ENCODE measurements at regions not wholly inside any gene's neighbourhood (a gene's known extent, or its start where the extent isn't known, plus 50 kb on each side); places are given as distances from the start of the nearest gene placed in this dataset.

DNA sequence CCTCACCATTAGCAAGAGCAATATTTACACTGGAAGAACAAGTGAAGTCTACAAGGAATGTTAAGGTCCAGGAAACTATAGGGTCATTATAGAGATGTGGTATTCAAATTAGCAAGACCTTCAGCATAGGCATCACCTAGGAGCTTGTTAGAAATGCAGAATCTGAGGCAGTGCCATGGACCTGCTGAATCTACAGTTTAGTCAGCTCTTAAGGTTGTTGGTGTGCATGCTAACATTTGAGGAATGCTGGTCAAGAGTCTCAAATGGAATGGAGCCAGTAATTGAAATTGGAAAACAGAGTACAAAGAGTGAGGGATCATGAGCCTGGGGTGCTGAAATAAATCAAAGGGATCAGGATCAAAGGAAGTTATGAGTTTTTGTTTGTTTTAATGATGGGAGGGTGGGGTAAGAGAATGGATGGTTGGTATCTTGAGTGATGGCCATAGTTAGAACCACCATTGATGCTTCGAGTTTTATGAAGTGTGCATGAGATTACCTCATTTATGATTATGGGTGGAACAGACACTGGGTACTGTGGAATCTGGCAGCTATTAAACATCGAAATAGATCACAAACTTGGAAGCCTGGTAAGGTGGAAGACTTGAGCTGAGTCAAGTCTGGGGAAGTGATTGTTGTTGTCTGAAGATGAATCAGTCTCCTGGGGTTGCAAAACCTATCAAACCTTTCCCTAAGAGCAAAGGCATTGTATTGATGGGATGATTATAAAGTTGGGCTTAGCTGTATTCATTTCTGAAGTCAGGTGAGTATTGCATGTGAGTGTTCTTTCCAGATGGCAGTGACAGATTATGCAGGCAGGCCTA lies 323.3 kb upstream of the E2F7 start:
- no peak for DNase-seq

DNA sequence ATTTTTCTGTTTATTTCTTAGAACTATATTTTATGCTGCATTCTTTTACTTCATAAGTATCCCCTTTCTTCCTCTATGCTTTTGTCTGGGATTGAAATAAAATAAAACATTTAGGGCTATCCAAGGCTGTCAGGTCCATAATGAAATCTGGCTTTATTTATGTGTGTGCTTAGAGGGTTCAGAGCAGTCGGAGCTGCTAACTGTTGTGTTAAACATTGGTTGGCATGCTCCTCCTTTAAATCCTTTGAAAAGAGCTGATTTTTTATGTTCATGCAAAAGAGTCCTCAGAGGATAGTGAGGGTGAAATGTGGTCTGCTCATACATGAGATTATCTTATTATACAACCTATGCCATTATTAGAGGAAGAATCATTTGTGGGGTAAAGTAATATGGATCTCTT lies 322.3 kb upstream of the E2F7 start:
- no peak for DNase-seq

DNA sequence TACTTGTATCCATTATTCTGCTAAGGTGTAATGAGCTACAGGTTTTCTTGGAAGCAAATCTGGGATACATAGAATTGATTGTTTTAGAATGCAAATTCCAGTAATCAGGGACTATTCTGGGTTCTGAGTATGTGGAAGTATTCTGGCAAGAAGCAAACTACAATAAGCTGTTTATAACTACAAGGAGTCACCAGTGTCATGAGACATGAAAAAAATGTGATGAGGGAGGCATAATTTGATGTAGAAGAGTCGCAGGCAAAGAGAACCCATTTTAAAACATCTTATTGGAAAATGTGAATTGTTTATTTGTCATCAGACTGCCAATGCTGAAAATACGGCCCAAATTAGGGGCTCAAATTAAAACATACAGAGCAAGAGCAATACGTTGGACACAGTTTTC lies 321.8 kb upstream of the E2F7 start:
- no peak for DNase-seq

DNA sequence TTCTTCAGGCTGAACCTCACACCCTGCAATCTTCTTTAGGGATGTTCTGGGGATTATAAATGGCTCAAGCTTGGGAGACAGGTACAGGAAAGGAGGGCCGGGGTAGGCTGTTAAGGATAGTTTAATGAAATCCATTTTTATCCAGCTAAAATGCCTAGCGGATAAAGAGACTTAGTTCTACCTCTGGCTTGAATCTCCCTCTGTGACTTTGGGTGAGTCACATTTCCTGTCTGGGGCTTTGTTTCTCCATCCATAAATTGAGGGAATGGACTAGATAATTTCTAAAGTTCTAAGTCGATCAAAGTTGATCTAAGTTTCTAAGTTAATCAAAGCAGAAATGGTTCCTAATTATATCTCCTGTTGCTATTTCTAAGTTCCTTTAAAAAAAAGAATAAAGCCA lies 319.6 kb upstream of the E2F7 start:
- no peak for DNase-seq

DNA sequence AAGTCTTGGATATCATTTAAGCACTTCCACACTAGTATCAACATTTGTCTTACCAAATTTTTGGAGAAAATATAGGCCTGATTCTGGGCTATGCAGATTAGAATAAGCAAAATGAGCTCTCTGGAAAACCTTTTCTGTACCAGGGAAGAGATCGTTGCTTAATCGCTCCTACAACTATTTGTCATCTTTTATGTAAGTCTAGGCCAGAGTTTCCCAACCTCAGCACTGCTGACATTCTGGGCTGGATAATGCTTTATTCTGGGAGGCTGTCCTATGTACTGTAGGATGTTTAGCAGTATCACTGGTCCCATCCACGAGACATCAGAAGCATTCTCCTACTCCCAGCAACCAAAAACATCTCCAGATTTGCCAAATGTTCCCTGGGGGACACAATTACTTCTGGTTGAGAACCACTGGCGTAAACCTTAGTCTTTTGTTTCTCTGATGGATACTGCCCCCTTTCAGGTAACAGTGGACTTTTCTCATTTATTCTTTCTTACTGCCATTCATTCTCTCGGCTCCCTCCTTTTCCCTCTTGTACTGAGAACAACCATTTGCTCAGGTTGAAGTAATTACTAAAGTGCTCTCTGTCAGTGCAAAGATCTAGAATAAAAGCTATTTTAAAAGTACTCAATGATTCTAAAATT lies 316.9 kb upstream of the E2F7 start:
- no peak for DNase-seq

DNA sequence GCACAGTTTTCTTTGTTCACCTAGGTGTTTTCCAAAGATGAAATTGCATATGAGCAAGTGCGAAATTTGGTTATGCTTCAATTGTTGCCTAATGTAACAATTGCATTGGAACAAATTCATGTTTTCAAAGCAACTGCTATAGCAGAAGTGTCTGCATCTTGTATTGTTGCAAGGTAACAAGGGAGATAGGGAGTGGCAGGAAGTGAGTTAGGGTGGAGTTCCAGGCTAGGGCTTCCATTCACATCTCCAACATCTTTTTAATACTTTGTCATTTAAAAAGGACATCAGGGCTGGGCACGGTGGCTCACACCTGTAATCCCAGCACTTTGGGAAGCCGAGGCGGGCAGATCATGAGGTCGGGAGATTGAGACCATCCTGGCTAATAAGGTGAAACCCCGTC lies 312.3 kb upstream of the E2F7 start:
- DNase-seq: no peak

DNA sequence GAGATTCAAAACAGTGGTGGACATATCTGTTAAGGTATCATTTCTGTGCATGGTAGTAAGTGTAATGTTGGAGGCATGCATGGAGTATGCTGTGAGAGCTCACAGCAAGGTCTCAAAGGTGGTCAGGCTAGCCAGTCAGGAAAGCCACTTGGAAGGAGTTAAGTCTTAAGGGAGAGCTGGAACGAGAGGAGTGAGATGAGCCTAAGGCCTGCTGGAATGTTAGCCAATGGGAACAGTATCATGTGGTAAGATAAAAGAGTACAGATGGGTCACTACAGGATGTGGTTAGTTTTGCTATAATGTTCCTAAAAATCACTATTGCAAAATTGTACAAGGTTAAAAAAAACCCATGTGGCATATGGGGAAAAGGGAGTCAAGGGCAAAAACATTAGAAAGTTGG lies 311.7 kb upstream of the E2F7 start:
- no peak for DNase-seq

DNA sequence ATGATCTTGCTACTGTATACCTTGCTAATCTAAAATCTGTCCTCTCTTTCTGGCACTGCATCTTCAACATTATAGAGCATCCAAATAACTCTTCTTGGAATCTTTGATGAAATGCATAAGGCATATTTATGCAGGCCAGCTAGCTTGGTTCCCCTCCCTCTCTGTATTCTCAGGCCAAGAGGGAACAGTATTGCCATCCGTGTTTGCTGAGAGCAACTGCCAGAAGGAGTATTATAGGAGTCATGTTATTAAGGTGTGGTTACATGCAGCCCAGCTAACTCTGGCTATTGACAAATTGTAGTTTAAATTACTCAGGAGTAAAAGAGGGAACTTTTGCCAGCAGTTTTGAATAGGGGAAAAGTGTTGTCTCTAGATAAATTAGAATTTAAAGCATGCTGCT lies 309.3 kb upstream of the E2F7 start:
- DNase-seq: no peak

DNA sequence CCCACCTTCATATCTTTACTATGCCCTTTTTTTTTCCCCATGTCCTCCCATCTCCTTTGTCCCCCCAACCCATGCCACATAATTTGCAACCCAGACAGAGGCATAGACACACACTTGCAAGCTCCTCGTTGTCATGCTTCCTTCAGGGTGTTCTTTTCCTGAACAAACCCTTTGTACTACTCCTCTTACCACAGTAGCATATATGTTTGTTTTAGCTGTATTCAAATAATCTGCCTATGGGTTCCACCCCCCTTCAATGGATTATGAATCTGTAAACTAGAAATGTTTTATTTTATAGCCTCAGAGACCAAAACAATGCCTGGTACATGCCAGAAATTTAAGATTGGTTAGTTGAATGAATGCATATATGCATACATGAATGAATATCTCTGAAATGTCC lies 307.1 kb upstream of the E2F7 start:
- no peak for DNase-seq

DNA sequence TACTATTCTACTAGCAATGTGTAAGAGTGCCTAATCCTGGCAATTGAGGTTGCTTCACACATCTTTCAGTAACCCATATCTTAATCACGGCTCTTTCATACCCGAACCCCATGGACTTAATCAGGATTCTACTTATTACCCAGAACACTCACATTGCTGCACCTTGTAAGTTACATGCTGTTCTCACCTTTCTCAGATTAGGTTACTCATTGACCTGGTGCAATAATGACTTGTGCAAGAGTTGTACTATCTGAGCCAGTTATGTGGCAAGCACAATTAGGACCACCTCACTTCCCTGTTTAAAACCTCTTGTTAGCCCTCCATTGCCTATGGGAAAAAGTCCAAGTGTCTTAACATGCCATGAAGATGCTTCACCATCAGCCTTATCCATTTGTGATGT lies 306.7 kb upstream of the E2F7 start:
- no peak for DNase-seq

DNA sequence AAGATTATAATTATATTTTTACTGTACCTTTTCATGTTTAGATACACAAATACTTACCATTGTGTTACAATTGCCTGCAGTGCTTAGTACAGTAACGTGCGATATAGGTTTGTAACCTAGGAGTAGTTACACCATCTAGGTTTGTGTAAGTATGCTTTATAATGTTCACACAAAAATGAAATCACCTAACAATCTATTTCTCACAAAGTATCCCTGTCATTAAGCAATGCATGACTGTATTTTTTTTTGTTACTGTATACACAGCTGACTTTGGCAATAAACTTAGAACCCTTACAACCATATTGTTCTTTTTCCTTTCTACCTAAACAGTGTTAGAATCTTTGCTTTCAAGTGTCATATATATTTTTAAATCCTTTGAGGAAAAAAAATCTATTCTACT lies 303.0 kb upstream of the E2F7 start:
- DNase-seq: no peak

DNA sequence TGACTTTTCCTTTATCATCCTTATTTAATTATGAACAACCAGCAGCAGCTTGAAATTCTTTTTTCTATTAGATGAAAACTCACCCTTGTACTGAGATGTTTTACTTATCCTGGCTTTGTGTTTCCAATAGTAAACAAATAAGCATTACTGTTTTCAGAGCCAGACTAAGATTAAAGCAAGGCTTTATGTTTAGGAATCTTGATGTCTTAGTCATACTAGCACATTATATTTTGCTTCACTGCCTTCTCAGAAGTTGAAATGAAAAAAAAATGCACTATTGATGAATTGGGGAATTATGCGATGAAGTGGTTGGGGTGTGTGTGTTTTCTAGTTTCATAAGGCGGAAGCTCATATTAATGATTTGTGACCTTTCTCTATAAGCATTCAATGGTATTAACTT lies 301.2 kb upstream of the E2F7 start:
- DNase-seq: no peak

DNA sequence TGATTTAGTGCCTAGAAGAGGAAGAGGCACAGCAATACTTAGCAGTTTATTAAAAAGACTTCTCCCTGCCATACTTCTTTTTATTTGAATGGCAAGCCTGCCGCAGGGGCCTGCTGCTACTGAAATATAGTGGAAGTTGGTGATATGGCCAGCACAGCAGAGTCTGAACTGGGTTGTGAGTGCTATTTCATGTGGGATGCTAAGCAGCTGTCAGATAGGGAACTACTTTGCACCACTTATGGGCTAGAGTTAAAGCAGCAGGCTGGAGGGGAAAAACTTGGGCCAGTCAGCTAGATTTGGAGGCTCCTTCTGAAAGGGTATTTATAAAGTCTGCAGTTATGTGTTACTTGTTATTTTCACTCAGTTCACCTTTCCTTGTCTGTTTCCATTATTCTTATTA lies 299.0 kb upstream of the E2F7 start:
- DNase-seq: no peak

DNA sequence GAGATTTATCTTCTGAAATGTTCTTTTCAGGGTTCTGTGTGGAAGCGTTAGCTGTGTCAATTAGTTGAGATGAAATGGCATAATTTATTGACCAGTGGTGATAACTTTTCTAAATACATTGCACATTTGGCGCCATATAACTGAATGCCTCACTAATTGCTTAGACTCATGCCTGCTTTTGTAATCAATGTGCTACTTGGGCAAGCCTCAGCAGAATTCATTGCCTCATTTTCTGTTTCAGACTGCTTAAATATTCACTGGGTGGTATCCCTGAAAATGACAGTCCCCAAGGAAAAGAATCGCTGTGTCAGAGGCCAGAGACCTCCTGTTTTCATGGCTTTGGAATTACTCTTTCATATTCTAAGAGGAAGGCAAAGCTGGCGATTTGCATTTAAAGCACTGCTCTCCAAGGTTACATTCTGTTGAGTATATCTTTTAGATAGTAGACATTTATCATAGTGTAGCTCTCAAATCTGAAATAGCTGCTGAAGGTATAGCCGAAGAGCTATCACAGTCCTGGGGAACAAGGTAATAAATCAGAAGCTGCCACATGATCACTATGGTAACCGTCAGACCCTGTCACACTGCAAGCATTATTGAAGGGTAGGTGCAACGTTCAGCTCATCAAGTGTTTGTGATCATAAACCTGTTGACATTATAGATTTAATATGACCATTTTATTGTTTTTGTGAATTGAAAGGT lies 297.3 kb upstream of the E2F7 start:
- DNase-seq: no peak

DNA sequence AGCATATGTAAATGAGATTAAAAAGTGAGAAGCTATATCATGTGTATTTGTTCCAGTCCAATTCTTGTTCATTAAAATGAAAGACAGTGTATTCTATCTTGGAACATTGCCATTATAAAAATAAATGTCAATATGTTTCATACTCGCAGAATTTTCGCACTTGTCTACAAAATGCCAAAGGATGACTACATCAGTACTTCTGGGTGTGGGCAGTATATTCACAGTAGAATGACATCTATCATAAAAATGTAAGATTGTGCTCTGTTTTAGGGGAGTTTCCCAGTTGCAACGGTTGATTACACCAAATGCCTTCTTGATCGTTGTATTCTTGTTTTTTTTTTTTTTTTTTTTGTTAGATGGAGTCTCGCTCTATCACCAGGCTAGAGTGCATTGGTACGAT lies 292.3 kb upstream of the E2F7 start:
- DNase-seq: no peak

DNA sequence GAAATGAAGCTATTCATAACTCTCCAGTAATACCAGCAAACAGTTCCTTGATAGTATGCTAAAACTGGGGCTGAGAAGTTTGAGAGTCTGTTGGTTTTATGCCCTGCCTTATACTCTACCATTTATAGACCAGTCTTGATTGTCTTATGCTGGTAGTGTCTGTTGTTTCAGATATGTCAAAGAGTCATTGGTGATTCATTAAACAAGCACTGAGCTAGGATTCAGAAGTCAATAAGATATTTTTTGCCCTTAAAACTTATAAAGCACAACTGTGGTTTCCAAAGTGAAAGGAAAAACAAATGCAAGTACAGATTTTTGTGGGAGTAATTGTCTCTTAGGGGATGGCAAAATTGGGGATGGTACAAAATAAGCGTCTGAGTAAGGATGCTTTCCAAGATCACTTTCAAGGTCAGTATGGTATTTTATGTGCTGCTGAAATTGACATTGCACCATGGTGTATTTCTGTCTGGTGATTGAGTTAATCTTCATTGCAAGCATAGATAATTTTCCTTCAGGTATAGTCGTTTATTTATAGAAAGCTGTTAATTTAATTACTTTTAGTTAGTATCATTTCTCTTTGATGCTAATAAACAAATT lies 289.5 kb upstream of the E2F7 start:
- no peak for DNase-seq

DNA sequence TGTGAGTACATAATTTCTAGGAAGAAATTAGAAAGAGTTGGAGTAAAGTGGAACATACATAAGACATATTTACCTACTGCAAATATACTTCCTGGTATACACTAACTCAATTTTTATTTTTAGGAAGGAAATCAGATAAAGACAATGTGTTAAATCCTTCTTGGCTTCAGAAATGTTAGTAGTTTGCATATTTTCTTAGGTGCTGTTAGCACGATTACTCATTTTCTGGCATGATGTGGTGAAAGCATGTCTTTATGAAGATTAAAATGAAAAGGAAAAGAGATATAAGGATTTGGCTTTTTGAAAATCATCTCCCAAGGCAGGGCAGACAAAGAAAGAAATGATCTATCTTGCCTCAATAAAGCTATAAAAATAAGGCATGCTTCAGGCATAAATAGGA lies 287.6 kb upstream of the E2F7 start:
- no peak for DNase-seq

DNA sequence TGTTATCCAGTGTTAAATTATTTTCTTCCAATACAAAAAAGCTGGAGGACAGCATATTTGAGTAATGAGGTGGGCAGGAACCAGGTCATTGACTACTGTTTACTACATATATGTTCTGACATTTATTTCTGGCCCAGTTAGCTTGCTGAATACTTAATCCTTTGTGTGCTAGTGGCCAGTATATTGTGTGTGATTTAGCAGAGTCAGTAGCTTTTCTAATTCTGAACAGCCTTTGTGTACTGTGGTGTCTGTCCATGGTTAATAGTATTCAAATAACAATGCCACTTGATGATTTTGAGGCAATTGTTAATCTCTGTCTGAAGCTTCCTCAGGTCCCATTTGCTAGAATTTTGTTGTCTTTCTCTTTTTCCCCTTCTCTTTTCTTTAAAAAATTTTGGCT lies 286.5 kb upstream of the E2F7 start:
- DNase-seq: no peak

DNA sequence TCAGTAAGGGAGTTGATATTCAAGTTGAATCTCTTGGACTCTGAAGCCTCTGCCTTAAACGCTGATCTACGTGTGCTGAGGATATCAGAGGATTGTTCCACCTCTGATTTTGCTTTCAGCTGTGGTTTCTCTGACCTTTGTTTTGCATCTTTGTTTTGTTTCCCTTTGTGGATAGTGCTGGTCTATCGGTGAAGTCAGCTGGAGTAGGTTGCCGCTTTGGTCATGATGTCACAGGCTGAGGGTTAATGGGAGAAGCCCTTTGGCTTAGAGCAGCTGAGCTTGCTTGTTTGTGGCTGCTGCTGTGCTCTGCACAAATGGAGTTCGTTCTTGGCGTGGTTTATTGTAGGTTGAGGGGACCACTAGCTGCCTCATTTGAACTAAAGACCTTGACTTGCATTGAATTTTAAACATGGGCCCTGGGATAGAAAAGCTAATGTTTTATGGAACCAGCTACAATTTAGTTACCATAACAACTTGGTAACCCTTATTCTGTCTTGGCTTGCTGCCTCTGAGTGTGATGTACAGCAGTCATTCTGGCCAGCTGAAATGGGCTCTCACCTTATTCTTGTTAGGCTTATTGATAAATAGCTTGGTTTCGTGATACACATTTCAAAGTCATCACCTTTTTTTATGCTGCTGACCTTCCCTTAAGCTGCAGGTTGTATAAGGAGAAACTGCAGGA lies 284.5 kb upstream of the E2F7 start:
- no peak for DNase-seq

DNA sequence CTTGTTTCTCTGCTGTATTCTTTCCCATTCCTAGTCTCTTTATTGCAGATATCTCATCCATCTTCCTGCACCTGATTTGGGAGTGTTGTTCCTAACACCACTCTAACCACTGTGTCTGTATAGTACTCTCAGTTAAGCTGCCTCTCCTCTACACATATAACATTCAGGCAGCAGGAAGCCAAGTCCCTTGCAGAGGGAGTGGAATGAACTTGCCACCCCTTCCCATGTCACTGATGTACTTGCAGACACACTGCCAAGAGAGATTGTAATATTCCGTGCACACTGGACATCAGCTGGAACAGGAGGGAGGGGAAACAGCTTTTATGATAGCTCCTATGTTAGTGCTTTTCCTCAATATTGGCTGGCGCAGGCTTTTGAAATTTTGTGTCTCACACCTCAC lies 281.6 kb upstream of the E2F7 start:
- DNase-seq: no peak

DNA sequence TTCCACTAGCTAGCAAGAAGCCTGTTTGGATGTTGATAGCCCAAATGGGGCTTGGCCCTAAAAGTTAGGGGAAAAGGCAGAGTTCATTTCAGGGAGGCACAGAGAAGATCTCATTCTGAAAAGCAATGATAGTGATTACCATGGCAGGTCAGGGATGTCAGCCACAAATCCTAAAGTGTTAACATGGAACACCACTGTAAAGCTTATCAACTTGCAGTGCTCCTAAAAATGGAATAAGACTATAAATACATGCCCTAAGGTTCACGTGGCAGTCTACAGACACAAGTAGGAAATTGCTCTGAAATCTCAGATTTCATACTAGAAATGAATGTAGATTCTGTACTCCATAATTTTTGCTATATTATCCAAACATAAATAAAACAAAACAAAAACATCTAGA lies 280.0 kb upstream of the E2F7 start:
- no peak for DNase-seq

DNA sequence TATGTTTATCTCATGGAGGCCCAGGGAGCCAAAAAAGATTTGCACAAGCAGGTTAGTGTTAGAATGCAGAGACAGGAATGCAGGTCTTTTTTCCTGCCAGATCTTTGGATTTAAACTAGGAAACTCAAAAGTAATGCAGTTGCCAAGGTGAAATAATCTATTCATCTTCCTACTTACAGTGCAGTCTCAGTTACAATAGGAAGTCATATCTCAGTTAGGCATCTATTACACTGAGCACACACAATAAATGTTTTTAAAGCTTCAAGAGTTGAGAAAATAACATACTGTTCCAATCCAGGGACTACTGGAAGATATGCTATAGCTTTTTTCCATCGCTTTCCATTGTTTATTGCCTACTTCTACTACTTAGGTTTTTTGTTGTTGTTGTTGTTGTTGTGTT lies 279.3 kb upstream of the E2F7 start:
- DNase-seq: no peak

DNA sequence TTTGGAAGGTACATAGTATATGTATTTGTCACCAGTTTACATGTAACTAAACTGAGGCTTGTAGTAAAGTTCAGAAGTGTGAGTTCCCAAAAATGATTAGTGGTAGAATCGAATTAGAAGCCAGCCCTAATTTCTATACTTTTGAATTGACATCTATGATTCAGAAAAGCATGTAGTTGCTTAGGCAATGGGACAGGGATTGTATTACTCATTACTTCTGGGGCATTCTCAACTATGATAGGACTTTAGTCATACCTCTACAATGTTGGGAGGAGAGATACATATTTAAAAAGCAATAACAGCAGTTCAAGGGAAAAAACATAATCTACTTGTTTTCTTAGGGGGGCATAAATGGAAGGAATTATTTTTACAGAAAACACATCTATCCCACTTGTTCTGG lies 277.9 kb upstream of the E2F7 start:
- DNase-seq: no peak

Measured in islet precursor cell (in vitro differentiated cells).